Fibroblast of lung (primary cell): ENCODE measurements at regions not wholly inside any gene's neighbourhood (a gene's known extent, or its start where the extent isn't known, plus 50 kb on each side); places are given as distances from the start of the nearest gene placed in this dataset.

Experiments used
- DNase-seq, 2 donors: peaks; one replicate each; pipeline versions ENCODE4 v3.0.0 to v3.0.0-alpha.2; 2010; ENCODE audit warnings: low read depth in 2 of 2
- H2AFZ ChIP-seq: 2 replicates; pipeline ENCODE4 v1.5.1; 2012; ENCODE audit warnings: low read length, control low read depth, inconsistent platforms
- H3K27ac ChIP-seq: 2 replicates; pipeline ENCODE4 v1.5.1; 2011; ENCODE audit warnings: low read length, control low read depth; ENCODE audit not compliant: insufficient read depth
- H3K27me3 ChIP-seq: 2 replicates; pipeline ENCODE4 v1.5.1; 2011; ENCODE audit warnings: mild to moderate bottlenecking, low read length; ENCODE audit not compliant: control insufficient read depth, insufficient read depth
- H3K36me3 ChIP-seq: 2 replicates; pipeline ENCODE4 v1.5.1; 2011; ENCODE audit warnings: low read length; ENCODE audit not compliant: control insufficient read depth, insufficient read depth
- H3K4me1 ChIP-seq: 2 replicates; pipeline ENCODE4 v1.5.1; 2011; ENCODE audit warnings: low read length; ENCODE audit not compliant: control insufficient read depth, insufficient read depth; ENCODE audit errors: extremely low read depth
- H3K4me2 ChIP-seq: 2 replicates; pipeline ENCODE4 v1.5.1; 2011; ENCODE audit warnings: low read length, control low read depth; ENCODE audit not compliant: insufficient read depth; ENCODE audit errors: extremely low read depth
- H3K4me3 ChIP-seq, 4 experiments: fragments of 200-600 bp in 1 of 4; sonication (generic) in 1 of 4; replicated peaks in 1 of 4; 2 replicates each; pipeline ENCODE4 v1.5.1; 2011 to 2016; ENCODE audit warnings: low read length in 4 of 4, low read depth in 3 of 4, mild to moderate bottlenecking in 3 of 4, control low read depth in 2 of 4, inconsistent platforms in 1 of 4, mixed read lengths in 1 of 4; ENCODE audit not compliant: insufficient read depth in 1 of 4; ENCODE audit errors: control extremely low read depth in 1 of 4
- H3K79me2 ChIP-seq: 2 replicates; pipeline ENCODE4 v1.5.1; 2012; ENCODE audit warnings: mild to moderate bottlenecking, low read length, inconsistent platforms; ENCODE audit not compliant: control insufficient read depth, insufficient read depth
- H3K9ac ChIP-seq: 2 replicates; pipeline ENCODE4 v1.5.1; 2011; ENCODE audit warnings: mild to moderate bottlenecking, low read length, control low read depth; ENCODE audit not compliant: insufficient read depth
- H3K9me3 ChIP-seq: 2 replicates; pipeline ENCODE4 v1.5.1; 2012; ENCODE audit warnings: low read depth, low read length; ENCODE audit not compliant: control insufficient read depth, insufficient read depth
- H4K20me1 ChIP-seq: 2 replicates; pipeline ENCODE4 v1.5.1; 2011; ENCODE audit warnings: low read length; ENCODE audit not compliant: control insufficient read depth, insufficient read depth; ENCODE audit errors: extremely low read depth
- CTCF ChIP-seq, 2 donors: IDR thresholded peaks in 1 of 2; conservative IDR thresholded peaks in 1 of 2; 1 replicate in 1 of 2; 2 replicates in 1 of 2; pipeline ENCODE4 v1.5.1; 2011 to 2012; ENCODE audit warnings: low read length in 2 of 2, control low read depth in 1 of 2, inconsistent platforms in 1 of 2, low read depth in 1 of 2, mild to moderate bottlenecking in 1 of 2
- EZH2 ChIP-seq: IDR thresholded peaks from 2 replicates; pipeline ENCODE4 v1.5.1; 2012; ENCODE audit warnings: low read length, control low read depth, mild to moderate bottlenecking; ENCODE audit errors: missing control alignments

- no peaks in the 10 kb centered on the region for H3K9me3 ChIP-seq
- no peaks in the 10 kb centered on the region for H3K27me3 ChIP-seq
- H4K20me1 ChIP-seq = no peaks in the 10 kb centered on the region
- H3K36me3 ChIP-seq = no peaks in the 10 kb centered on the region
- H3K27ac ChIP-seq = no peak overlapping the region
- H3K9ac ChIP-seq = no peak overlapping the region
- no peaks in the 10 kb centered on the region for H3K79me2 ChIP-seq
- no peak overlapping the region for H3K4me2 ChIP-seq
- H3K4me3 ChIP-seq = no peak overlapping the region
- peaks cover 6% of the 10 kb centered on the region for H3K4me1 ChIP-seq
- no peak overlapping the region for H2AFZ ChIP-seq
- no peak for TF ChIP-seq EZH2
- no peak for TF ChIP-seq CTCF (conservative IDR thresholded peaks at IDR 0.05 in 1 of 2, IDR thresholded peaks at IDR 0.05 in 1 of 2; ENCODE audit: low read depth in 1 of 2, low read length in 2 of 2)
- peak in 1 of 2 donors; percentile 57 for DNase-seq
Observed at GRCh38 chr5:142484821-142485387, 160.1 kb upstream of the SPRY4 start.

- Histone ChIP-seq H3K4me2 (no peak overlapping the region), H2AFZ (no peak overlapping the region), H3K27me3 (no peaks in the 10 kb centered on the region), H4K20me1 (no peaks in the 10 kb centered on the region), H3K79me2 (no peaks in the 10 kb centered on the region), H3K36me3 (no peaks in the 10 kb centered on the region), H3K9me3 (no peaks in the 10 kb centered on the region), H3K4me1 (peaks cover 6% of the 10 kb centered on the region), H3K4me3 (no peak overlapping the region), H3K27ac (no peak overlapping the region), H3K9ac (no peak overlapping the region)
- no peak for TF ChIP-seq EZH2
- no peak for DNase-seq
Observed at GRCh38 chr5:142482207-142482606, 157.4 kb upstream of the SPRY4 start.

GRCh38 chr5:142481410-142481809, 156.6 kb upstream of the SPRY4 start:
- no peak overlapping the region for H3K4me2 ChIP-seq
- H3K79me2 ChIP-seq = no peaks in the 10 kb centered on the region
- no peak for DNase-seq
- H2AFZ ChIP-seq = no peak overlapping the region
- no peaks in the 10 kb centered on the region for H3K27me3 ChIP-seq
- no peak for TF ChIP-seq EZH2
- TF ChIP-seq CTCF (conservative IDR thresholded peaks at IDR 0.05 in 1 of 2, IDR thresholded peaks at IDR 0.05 in 1 of 2; ENCODE audit: low read depth in 1 of 2, low read length in 2 of 2) = no peak
- H3K36me3 ChIP-seq = no peaks in the 10 kb centered on the region
- no peaks in the 10 kb centered on the region for H4K20me1 ChIP-seq
- no peak overlapping the region for H3K9ac ChIP-seq
- H3K9me3 ChIP-seq = no peaks in the 10 kb centered on the region
- H3K4me1 ChIP-seq = peaks cover 5% of the 10 kb centered on the region
- H3K4me3 ChIP-seq = no peak overlapping the region
- no peak overlapping the region for H3K27ac ChIP-seq
